GM12892 (cell line): ENCODE measurements at regions not wholly inside any gene's neighbourhood (a gene's known extent, or its start where the extent isn't known, plus 50 kb on each side); places are given as distances from the start of the nearest gene placed in this dataset.

ENCODE experiments used
- POLR2A ChIP-seq: IDR thresholded peaks from 2 replicates; pipeline ENCODE4 v1.6.1; 2011; ENCODE audit warnings: low read depth, low read length, control low read depth
- POLR2AphosphoS5 ChIP-seq: IDR thresholded peaks from 2 replicates; pipeline ENCODE4 v1.6.1; 2011; ENCODE audit warnings: low read depth, low read length, control low read depth
- TAF1 ChIP-seq: IDR thresholded peaks from 2 replicates; pipeline ENCODE4 v1.6.1; 2011; ENCODE audit warnings: low read depth, mild to moderate bottlenecking, control low read depth, low read length, borderline replicate concordance

DNA sequence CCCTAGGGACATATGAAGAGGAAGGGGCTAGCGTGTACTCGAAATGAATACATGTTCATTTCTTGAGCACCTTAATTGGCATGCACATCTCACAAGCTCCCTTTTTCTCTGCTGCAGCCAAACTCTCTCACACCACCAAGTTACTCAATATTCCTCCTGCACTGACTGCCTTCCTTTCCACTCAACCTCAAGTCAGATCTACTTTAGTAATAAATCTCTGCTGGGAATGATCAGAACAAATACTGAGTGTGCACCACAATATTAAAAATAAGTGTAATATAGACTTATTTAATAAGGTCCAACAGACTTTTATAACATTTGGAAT lies 995.8 kb upstream of the WWC1 start:
- TF ChIP-seq POLR2A (no peak), POLR2AphosphoS5 (no peak), TAF1 (no peak)
